NT2/D1 (cell line): ENCODE measurements at regions not wholly inside any gene's neighbourhood (a gene's known extent, or its start where the extent isn't known, plus 50 kb on each side); places are given as distances from the start of the nearest gene placed in this dataset.

ENCODE experiments used
- DNase-seq: peaks from one replicate; pipeline ENCODE4 v3.0.0-alpha.2; 2011; ENCODE audit warnings: low read depth, low spot score
- H3K27me3 ChIP-seq: 2 replicates; pipeline ENCODE4 v1.6.0; 2011; ENCODE audit warnings: mild to moderate bottlenecking; ENCODE audit not compliant: insufficient read length, insufficient read depth
- H3K36me3 ChIP-seq: 2 replicates; pipeline ENCODE4 v1.6.1; 2011; ENCODE audit warnings: mild to moderate bottlenecking, low read length, mixed read lengths; ENCODE audit not compliant: insufficient read depth, insufficient read length
- H3K4me1 ChIP-seq: 2 replicates; pipeline ENCODE4 v1.5.1; 2011; ENCODE audit not compliant: insufficient read depth, insufficient read length
- H3K4me3 ChIP-seq: 2 replicates; pipeline ENCODE4 v1.5.1; 2011; ENCODE audit warnings: low read depth; ENCODE audit not compliant: insufficient read length
- H3K9ac ChIP-seq: 2 replicates; pipeline ENCODE4 v1.6.0; 2011; ENCODE audit warnings: low read depth; ENCODE audit not compliant: insufficient read length
- H3K9me3 ChIP-seq: 2 replicates; pipeline ENCODE4 v1.5.1; 2011; ENCODE audit warnings: mild to moderate bottlenecking, low read length; ENCODE audit not compliant: insufficient read depth
- SUZ12 ChIP-seq: IDR thresholded peaks from 2 replicates; pipeline ENCODE4 v1.6.1; 2011; ENCODE audit not compliant: insufficient read length, insufficient read depth; ENCODE audit errors: extremely low read depth
- YY1 ChIP-seq: IDR thresholded peaks from 2 replicates; pipeline ENCODE4 v1.6.1; 2011; ENCODE audit not compliant: insufficient read length, insufficient read depth
- ZNF274 ChIP-seq: IDR thresholded peaks from 2 replicates; pipeline ENCODE4 v1.6.1; 2011; ENCODE audit warnings: mild to moderate bottlenecking, low read depth, low read length

DNA sequence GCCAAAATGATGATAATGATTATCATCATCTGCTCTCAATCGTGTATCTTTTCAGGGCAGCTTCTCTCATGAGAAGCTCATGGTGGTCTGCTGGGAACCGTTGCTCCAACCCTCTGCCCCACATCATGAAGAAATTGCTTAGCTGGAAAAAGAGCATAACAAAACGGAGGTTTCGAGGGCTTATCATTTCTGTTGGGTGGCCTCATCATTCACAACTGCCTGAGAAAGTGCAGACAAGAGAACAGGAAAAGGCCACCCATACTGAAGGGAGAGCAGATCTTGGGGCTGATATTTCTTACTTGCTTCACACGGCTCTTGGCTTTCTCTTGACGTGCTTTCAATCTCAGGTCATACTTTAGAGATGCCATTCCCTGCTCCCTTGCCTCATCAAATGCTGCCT, 471.6 kb downstream of the CD83 start:
- Histone ChIP-seq H3K9me3 (no peaks in the 10 kb centered on the region), H3K36me3 (no peaks in the 10 kb centered on the region), H3K9ac (no peak overlapping the region), H3K4me3 (no peak overlapping the region), H3K27me3 (no peaks in the 10 kb centered on the region), H3K4me1 (no peaks in the 10 kb centered on the region)
- TF ChIP-seq ZNF274 (no peak), YY1 (no peak), SUZ12 (no peak)
- no peak for DNase-seq

DNA sequence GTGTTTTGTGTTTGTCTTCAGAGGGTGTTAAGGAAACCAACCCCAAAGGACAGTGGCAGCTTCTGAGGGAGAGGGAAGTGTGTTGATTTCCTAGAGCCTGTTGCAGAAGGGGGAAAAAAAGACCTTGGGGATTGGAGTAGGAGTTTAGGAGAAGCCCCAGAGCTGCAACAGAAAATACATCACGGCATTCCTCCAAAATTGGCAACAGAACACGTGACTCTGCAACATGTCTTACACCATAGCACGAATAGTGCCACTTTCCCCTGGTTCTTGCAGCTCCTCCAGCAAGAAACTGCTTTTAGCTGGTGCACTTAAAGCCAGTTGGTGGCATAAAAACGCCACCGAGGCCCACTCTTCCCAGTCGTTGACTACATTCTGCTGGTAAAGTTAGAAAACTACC, 473.0 kb downstream of the CD83 start:
- Histone ChIP-seq H3K27me3 (no peaks in the 10 kb centered on the region), H3K36me3 (no peaks in the 10 kb centered on the region), H3K4me3 (no peak overlapping the region), H3K4me1 (no peaks in the 10 kb centered on the region), H3K9me3 (no peaks in the 10 kb centered on the region), H3K9ac (no peak overlapping the region)
- no peak for DNase-seq
- TF ChIP-seq ZNF274 (no peak), SUZ12 (no peak), YY1 (no peak)

DNA sequence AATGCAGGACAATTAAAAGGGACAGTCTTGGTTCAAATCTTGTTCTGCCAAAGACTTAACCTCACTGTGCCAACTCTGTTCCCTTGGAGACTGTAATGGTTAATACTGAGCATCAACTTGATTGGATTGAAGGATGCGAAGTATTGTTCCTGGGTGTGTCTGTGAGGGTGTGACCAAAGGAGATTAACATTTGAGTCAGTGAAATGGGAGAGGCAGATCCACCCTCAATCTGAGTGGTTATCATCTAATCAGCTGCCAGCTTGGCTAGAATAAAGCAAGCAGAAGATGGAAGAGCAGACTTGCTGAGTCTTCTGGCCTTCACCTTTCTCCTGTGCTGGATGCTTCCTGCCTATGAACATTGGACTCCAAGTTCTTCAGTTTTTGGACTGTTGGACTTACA, 474.4 kb downstream of the CD83 start:
- H3K4me1 ChIP-seq: no peaks in the 10 kb centered on the region
- DNase-seq: no peak

DNA sequence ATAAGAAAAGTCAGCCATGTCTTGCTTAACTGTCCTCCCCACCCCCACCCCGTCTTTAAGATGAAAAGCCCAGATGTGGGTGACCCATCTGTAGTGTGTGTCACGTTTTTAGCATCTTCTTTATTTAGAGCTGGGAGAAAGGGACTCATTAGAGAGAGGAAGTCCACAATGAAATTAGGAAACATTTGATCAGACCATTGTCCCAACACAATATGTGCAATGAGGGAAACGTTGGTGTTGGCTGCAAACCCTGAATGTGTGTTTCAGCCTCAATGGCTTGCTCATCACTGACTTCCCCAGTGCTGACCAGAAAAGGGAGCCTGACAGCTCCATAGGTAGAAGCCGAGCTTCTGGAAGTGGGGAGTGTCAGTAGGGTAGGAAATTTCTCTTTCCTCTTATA, 475.7 kb downstream of the CD83 start:
- H3K4me1 ChIP-seq: no peaks in the 10 kb centered on the region
- TF ChIP-seq YY1 (no peak), ZNF274 (no peak), SUZ12 (no peak)
- no peaks in the 10 kb centered on the region for H3K9me3 ChIP-seq
- H3K27me3 ChIP-seq: no peaks in the 10 kb centered on the region
- H3K4me3 ChIP-seq: no peak overlapping the region
- no peak for DNase-seq
- H3K9ac ChIP-seq: no peak overlapping the region
- H3K36me3 ChIP-seq: no peaks in the 10 kb centered on the region

More for the DNA sequence above, 474.4 kb downstream of the CD83 start:
- TF ChIP-seq SUZ12: no peak
- no peak for TF ChIP-seq ZNF274
- TF ChIP-seq YY1: no peak
- no peaks in the 10 kb centered on the region for H3K9me3 ChIP-seq
- H3K4me3 ChIP-seq: no peak overlapping the region
- H3K36me3 ChIP-seq: no peaks in the 10 kb centered on the region
- H3K9ac ChIP-seq: no peak overlapping the region
- H3K27me3 ChIP-seq: no peaks in the 10 kb centered on the region

DNA sequence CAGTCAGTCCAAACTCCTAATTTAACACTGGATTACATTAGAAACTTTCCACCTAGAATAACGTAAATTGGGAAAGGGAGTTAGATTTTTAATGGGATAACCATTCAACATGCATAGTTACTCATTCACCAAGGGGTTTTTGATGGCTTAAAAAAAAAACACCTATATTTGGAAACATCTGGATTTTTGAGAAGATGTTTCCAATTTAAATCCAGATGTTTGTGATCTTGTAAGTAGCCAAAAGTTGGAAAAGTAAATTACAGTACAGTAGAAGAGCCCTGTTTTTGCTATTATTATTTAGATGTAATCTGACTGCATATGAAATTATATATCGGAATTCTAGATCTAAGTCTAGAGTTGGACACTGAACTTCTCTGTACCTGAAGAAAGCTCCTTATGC, 478.2 kb downstream of the CD83 start:
- Histone ChIP-seq H3K9ac (no peak overlapping the region), H3K4me3 (no peak overlapping the region), H3K27me3 (no peaks in the 10 kb centered on the region), H3K4me1 (no peaks in the 10 kb centered on the region), H3K36me3 (no peaks in the 10 kb centered on the region), H3K9me3 (no peaks in the 10 kb centered on the region; the same call in 1 of the 2 replicates)
- no peak for TF ChIP-seq SUZ12
- no peak for TF ChIP-seq ZNF274
- no peak for TF ChIP-seq YY1
- DNase-seq: no peak

DNA sequence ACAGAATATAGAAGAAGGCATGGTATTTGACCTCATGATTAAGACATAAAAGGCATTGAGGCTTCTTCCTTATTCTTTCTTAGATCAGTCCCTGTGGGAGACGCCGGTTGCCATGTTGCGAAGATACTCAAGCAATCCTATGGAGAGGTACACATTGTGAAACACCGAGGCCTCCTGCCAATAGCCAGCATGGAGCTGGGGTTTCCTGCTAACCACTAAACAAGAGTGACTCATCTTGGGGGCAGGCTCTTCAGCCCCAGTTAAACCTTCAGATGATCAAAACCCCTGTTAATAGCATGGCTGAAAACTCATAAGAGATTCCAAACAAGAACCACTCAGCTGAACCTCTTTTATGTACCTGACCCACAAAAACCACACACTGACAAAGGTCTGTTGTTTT, 478.8 kb downstream of the CD83 start:
- Histone ChIP-seq H3K9me3 (no peaks in the 10 kb centered on the region; the same call in 1 of the 2 replicates), H3K4me3 (no peak overlapping the region), H3K36me3 (no peaks in the 10 kb centered on the region), H3K4me1 (no peaks in the 10 kb centered on the region), H3K27me3 (no peaks in the 10 kb centered on the region), H3K9ac (no peak overlapping the region)
- TF ChIP-seq ZNF274: no peak
- TF ChIP-seq YY1: no peak
- TF ChIP-seq SUZ12: no peak
- DNase-seq: no peak

DNA sequence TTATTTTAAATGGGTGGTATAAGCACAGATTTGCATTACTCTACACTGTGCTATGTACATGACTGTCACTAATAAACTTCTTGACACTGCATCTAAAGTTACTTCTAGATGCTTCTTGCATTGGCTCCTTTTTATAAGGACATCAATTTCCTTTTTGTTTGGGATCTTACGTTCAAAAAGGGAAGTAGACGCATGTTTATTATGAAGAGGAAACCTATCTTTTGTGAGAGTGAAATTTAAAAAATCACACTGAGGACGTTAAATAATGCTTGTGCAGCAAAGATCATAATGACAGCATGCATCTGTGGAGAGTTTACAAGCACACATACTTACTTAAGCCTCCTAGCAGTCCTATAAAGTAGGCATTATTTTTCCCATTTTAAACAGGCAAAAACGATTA, 479.5 kb downstream of the CD83 start:
- H3K36me3 ChIP-seq: no peaks in the 10 kb centered on the region
- no peak for TF ChIP-seq YY1
- TF ChIP-seq ZNF274: no peak
- TF ChIP-seq SUZ12: no peak
- DNase-seq: no peak
- H3K27me3 ChIP-seq: no peaks in the 10 kb centered on the region
- H3K4me3 ChIP-seq: no peak overlapping the region
- H3K9ac ChIP-seq: no peak overlapping the region
- no peaks in the 10 kb centered on the region for H3K4me1 ChIP-seq
- no peaks in the 10 kb centered on the region; the same call in 1 of the 2 replicates for H3K9me3 ChIP-seq
